Activated CD4-positive, alpha-beta T cell treated with anti-CD3 and anti-CD28 coated beads for 36 hours (primary cell): ENCODE measurements at regions not wholly inside any gene's neighbourhood (a gene's known extent, or its start where the extent isn't known, plus 50 kb on each side); places are given as distances from the start of the nearest gene placed in this dataset.

ENCODE experiments used
- ATAC-seq: fragments of 200-7000 bp; cut with Tn5 transposase; one replicate; pipeline ENCODE4 v1.10.0; 2021; ENCODE audit warnings: mild to moderate bottlenecking, moderate library complexity
- CTCF ChIA-PET: fragments of 350-600 bp; sonication (Branson Sonifier 250); formaldehyde crosslinking; loops from one replicate; lab custom pipeline; 2021; ENCODE audit warnings: antibody characterized with exemption; lab: Charles Lee
- POLR2A ChIA-PET: fragments of 350-600 bp; sonication (Branson Sonifier 250); formaldehyde crosslinking; loops from one replicate; lab custom pipeline; 2021; ENCODE audit warnings: antibody characterized with exemption, inconsistent platforms; lab: Charles Lee
- DNase-seq: peaks from one replicate; pipeline ENCODE4 v3.0.0-alpha.2; 2020
- H3K27ac Mint-ChIP-seq: one replicate; pipeline ENCODE4 v1.8.0; 2021; ENCODE audit warnings: mixed read lengths
- H3K27me3 Mint-ChIP-seq: one replicate; pipeline ENCODE4 v1.8.0; 2021; ENCODE audit warnings: mixed read lengths
- H3K36me3 Mint-ChIP-seq: one replicate; pipeline ENCODE4 v1.8.0; 2021; ENCODE audit warnings: low read depth, mixed read lengths
- H3K4me1 Mint-ChIP-seq: one replicate; pipeline ENCODE4 v1.8.0; 2021; ENCODE audit warnings: mixed read lengths
- H3K4me3 Mint-ChIP-seq: one replicate; pipeline ENCODE4 v1.8.0; 2021; ENCODE audit warnings: mild to moderate bottlenecking, moderate library complexity, mixed read lengths
- H3K9me3 Mint-ChIP-seq: one replicate; pipeline ENCODE4 v1.8.0; 2021; ENCODE audit warnings: low read depth, mixed read lengths
- intact Hi-C, 2 experiments: fragments of 100-400 bp; cut with DNase I in 1 of 2; cut with micrococcal nuclease in 1 of 2; formaldehyde crosslinking; loops; one replicate each; pipeline versions ENCODE4 v1.14.2 to v1.15.1; 2022 to 2024; cut with DNase I, micrococcal nuclease

DNA sequence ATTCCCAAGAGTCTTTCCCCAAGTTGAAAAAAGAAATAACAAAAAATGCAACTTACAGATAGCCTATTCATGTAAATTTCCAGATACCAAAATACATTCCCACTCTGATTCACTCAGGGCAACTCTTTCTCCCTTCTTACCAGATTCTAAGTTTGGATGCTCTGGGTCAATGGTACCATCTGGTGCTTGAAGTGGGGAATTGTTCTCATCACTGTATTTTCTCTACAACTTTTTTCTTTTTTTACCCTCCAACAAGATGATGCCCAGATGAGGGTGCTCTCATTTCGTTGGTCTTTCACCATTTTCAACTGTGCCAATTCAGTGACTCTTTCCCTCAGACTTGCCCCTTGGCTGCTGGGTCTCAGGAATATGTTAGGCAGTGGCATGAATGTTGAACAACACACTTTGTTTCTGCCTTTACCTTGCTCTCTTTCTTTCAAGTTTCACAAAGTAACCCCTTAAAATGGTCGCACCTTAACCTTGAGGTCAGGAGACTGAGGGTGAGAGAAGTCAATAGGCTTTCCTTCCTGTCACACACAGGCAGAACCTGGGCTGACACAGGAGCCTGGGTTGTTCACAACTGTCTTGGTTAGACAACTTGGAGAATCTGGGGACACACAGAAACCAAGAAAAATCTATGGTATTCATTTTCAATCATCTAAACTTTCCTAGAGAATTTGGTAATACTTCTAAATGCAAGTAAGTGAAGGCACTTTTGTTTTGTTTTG, 330.7 kb upstream of the SLCO3A1 start:
- POLR2A ChIA-PET = no interaction called here
- Mint-ChIP-seq H3K36me3 (no peaks in the 10 kb centered on the region), H3K27me3 (peaks cover 6% of the 10 kb centered on the region), H3K4me1 (peaks cover 5% of the 10 kb centered on the region), H3K27ac (no peak overlapping the region), H3K4me3 (no peak overlapping the region), H3K9me3 (no peaks in the 10 kb centered on the region)
- no peak for DNase-seq
- CTCF ChIA-PET = no interaction called here
- ATAC-seq = no peak
- intact Hi-C loops = loop anchor here (1.0 to 10.0 kb wide), 2 partner anchors 218 to 219 kb away; no protein-coding TSS in a partner anchor

GRCh38 chr15:91523596-91523995, 329.9 kb upstream of the SLCO3A1 start:
- Mint-ChIP-seq H3K4me3 (no peak overlapping the region), H3K27me3 (peaks cover 6% of the 10 kb centered on the region), H3K36me3 (no peaks in the 10 kb centered on the region), H3K4me1 (peaks cover 5% of the 10 kb centered on the region), H3K27ac (no peak overlapping the region), H3K9me3 (no peaks in the 10 kb centered on the region)
- intact Hi-C loops = loop anchor here in 1 of 2 experiments (10.0 kb wide), 1 partner anchor 219 kb away; no protein-coding TSS in a partner anchor
- DNase-seq = no peak
- POLR2A ChIA-PET = no interaction called here
- CTCF ChIA-PET = no interaction called here
- no peak for ATAC-seq

DNA sequence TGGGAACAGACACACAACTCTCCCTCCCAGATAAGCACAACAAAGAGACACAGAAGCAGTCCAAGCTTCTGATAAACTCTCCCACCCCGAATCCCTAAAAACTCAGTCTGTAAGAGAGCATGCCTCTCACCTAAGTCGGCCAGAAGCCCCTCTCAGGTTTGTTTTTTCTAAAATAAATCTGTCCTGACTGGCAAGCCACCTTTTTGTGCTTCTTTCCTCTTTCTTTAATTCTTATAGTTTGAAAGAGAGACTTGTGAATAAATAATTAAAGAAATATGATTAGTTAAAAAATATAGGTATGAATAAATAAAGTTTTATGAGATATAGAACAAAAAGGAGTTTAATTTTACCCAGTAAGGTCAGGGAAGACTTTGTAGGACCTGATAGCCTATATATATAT, 329.0 kb upstream of the SLCO3A1 start:
- no peak for DNase-seq
- Mint-ChIP-seq H3K4me1 (peaks cover 8% of the 10 kb centered on the region), H3K27me3 (peaks cover 8% of the 10 kb centered on the region), H3K36me3 (no peaks in the 10 kb centered on the region), H3K9me3 (no peaks in the 10 kb centered on the region), H3K4me3 (no peak overlapping the region), H3K27ac (no peak overlapping the region)
- no peak for ATAC-seq
- ChIA-PET POLR2A (no interaction called here), CTCF (interaction anchor here (0.5 to 1.0 kb wide), 2 partner anchors 277 to 299 kb away, joined by 3 to 4 read pairs; no protein-coding TSS in a partner anchor)
- intact Hi-C loops = loop anchor here in 1 of 2 experiments (10.0 kb wide), 1 partner anchor 220 kb away; no protein-coding TSS in a partner anchor

GRCh38 chr15:91525751-91526150, 327.8 kb upstream of the SLCO3A1 start:
- DNase-seq (no peak), ATAC-seq (no peak)
- intact Hi-C loops = loop anchor here in 1 of 2 experiments (10.0 kb wide), 1 partner anchor 221 kb away; no protein-coding TSS in a partner anchor
- CTCF ChIA-PET = interaction anchor here (1.0 kb wide), 1 partner anchor 278 kb away, joined by 3 read pairs; no protein-coding TSS in a partner anchor
- peaks cover 10% of the 10 kb centered on the region for H3K27me3 Mint-ChIP-seq
- POLR2A ChIA-PET = no interaction called here
- H3K4me3 Mint-ChIP-seq = no peak overlapping the region
- no peaks in the 10 kb centered on the region for H3K36me3 Mint-ChIP-seq
- no peaks in the 10 kb centered on the region for H3K9me3 Mint-ChIP-seq
- H3K27ac Mint-ChIP-seq = no peak overlapping the region
- peaks cover 9% of the 10 kb centered on the region for H3K4me1 Mint-ChIP-seq

GRCh38 chr15:91526424-91526823, 327.1 kb upstream of the SLCO3A1 start:
- no peak for ATAC-seq
- peaks cover 10% of the 10 kb centered on the region for H3K27me3 Mint-ChIP-seq
- no peak overlapping the region for H3K4me3 Mint-ChIP-seq
- ChIA-PET POLR2A (no interaction called here), CTCF (interaction anchor here (1.0 kb wide), 1 partner anchor 228 kb away, joined by 3 read pairs; no protein-coding TSS in a partner anchor)
- no peaks in the 10 kb centered on the region for H3K36me3 Mint-ChIP-seq
- DNase-seq = no peak
- H3K9me3 Mint-ChIP-seq = no peaks in the 10 kb centered on the region
- peaks cover 9% of the 10 kb centered on the region for H3K4me1 Mint-ChIP-seq
- intact Hi-C loops = loop anchor here in 1 of 2 experiments (10.0 kb wide), 1 partner anchor 222 kb away; no protein-coding TSS in a partner anchor
- H3K27ac Mint-ChIP-seq = no peak overlapping the region

- intact Hi-C loops = loop anchor here in 1 of 2 experiments (10.0 kb wide), 1 partner anchor 224 kb away; no protein-coding TSS in a partner anchor
- Mint-ChIP-seq H3K36me3 (no peaks in the 10 kb centered on the region), H3K4me3 (no peak overlapping the region), H3K27me3 (peaks cover 10% of the 10 kb centered on the region), H3K27ac (no peak overlapping the region), H3K9me3 (no peaks in the 10 kb centered on the region), H3K4me1 (peaks cover 9% of the 10 kb centered on the region)
- ChIA-PET POLR2A (no interaction called here), CTCF (interaction anchor here (0.6 kb wide), 1 partner anchor 1853 kb away, joined by 3 read pairs; no protein-coding TSS in a partner anchor)
- DNase-seq (no peak), ATAC-seq (no peak)
Observed at GRCh38 chr15:91528801-91529200, 324.7 kb upstream of the SLCO3A1 start.

DNA sequence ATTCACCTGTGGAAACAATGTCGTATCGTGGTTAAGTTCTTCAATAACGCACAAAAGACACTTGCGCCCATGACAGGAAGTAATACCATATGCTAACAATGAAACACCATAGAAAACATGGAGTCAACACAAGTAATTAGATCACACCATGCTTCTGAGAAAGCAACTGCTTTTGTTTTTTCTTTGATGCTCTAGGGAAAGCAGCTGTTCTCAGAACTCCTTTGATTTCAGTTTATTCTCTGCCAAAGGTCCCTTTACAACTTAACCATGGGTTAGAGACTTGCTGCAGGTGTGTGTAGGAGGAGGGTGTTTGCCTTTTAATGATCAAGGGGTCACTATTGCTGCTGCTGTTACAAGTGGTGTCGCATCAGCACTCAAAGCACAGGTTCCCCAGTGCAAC, 324.0 kb upstream of the SLCO3A1 start:
- peaks cover 4% of the 10 kb centered on the region for H3K4me1 Mint-ChIP-seq
- ChIA-PET CTCF (interaction anchor here (0.6 to 0.8 kb wide), 2 partner anchors 144 to 166 kb away, joined by 3 read pairs; no protein-coding TSS in a partner anchor), POLR2A (no interaction called here)
- H3K27me3 Mint-ChIP-seq = peaks cover 10% of the 10 kb centered on the region
- H3K27ac Mint-ChIP-seq = no peak overlapping the region
- DNase-seq (no peak), ATAC-seq (no peak)
- H3K4me3 Mint-ChIP-seq = no peak overlapping the region
- H3K9me3 Mint-ChIP-seq = no peaks in the 10 kb centered on the region
- intact Hi-C loops = loop anchor here in 1 of 2 experiments (10.0 kb wide), 1 partner anchor 225 kb away; no protein-coding TSS in a partner anchor
- no peaks in the 10 kb centered on the region for H3K36me3 Mint-ChIP-seq

GRCh38 chr15:91530279-91530678, 323.2 kb upstream of the SLCO3A1 start:
- peaks cover 10% of the 10 kb centered on the region for H3K27me3 Mint-ChIP-seq
- H3K9me3 Mint-ChIP-seq = no peaks in the 10 kb centered on the region
- H3K4me3 Mint-ChIP-seq = no peak overlapping the region
- ChIA-PET POLR2A (no interaction called here), CTCF (interaction anchor here (0.8 kb wide), 1 partner anchor 143 kb away, joined by 3 read pairs; no protein-coding TSS in a partner anchor)
- DNase-seq = no peak
- intact Hi-C loops = no loop called here
- peaks cover 4% of the 10 kb centered on the region for H3K4me1 Mint-ChIP-seq
- H3K27ac Mint-ChIP-seq = no peak overlapping the region
- no peaks in the 10 kb centered on the region for H3K36me3 Mint-ChIP-seq
- ATAC-seq = no peak

DNA sequence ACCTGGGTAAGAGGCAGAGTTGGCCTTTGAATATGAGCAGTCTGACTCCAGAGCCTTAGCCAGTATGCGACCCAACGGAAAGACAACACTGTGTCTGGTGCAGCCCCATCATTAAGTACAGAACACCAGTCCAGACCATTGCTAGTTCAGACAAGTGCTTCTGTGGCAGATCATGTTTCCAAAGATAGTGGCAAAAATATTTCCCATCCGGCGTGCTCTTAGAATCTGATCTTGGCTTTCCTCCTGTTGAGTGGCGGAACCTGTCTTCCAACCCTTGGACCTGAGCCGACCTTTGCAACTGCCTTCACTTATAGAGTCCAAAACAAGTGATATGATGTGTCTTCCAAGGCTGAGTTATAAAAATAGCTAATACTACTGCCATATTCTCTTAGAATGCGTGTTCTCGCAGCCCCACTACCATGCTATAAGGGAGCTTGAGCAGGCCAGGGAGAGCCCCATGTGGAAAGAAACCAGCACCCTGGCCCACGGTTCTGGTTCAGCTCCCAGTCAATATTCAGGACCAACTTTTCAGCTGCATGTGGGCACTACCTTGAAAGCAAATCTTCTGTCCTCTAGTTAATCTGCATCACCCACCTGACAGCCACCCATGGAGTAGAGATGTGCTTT, 322.4 kb upstream of the SLCO3A1 start:
- POLR2A ChIA-PET = no interaction called here
- peaks cover 10% of the 10 kb centered on the region for H3K27me3 Mint-ChIP-seq
- no peak for ATAC-seq

GRCh38 chr15:91534235-91534634, 319.3 kb upstream of the SLCO3A1 start:
- no peak for ATAC-seq
- Mint-ChIP-seq H3K9me3 (no peaks in the 10 kb centered on the region), H3K4me1 (peaks cover 3% of the 10 kb centered on the region), H3K4me3 (no peak overlapping the region), H3K36me3 (no peaks in the 10 kb centered on the region), H3K27ac (no peak overlapping the region), H3K27me3 (peaks cover 2% of the 10 kb centered on the region)
- DNase-seq = no peak
- ChIA-PET POLR2A (no interaction called here), CTCF (interaction anchor here (2.2 kb wide), 1 partner anchor 16 kb away, joined by 4 read pairs; no protein-coding TSS in a partner anchor)
- intact Hi-C loops = no loop called here

More for the DNA sequence above, 322.4 kb upstream of the SLCO3A1 start:
- DNase-seq = no peak
- H3K4me3 Mint-ChIP-seq = no peak overlapping the region
- intact Hi-C loops = no loop called here
- CTCF ChIA-PET = no interaction called here
- H3K36me3 Mint-ChIP-seq = no peaks in the 10 kb centered on the region
- H3K4me1 Mint-ChIP-seq = peaks cover 4% of the 10 kb centered on the region
- no peaks in the 10 kb centered on the region for H3K9me3 Mint-ChIP-seq
- H3K27ac Mint-ChIP-seq = no peak overlapping the region

DNA sequence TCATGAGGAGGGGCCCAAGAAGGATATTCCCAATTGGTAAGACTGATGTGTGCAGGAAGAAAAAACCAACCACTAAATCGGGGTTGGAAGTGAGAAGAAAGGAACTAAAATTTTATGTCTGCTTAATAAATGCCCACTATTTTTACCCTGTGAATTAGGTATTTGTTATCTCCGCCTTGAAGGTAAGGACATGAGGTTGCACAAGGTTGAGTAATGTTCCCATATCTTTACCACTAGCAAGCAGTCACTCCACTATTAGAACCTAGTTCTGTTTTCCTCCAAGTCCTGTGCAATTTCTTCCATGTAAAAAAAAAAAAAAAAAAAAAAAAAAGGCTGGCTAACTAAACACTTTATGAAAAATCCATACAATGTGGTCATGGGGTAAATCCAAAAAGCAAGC, 318.5 kb upstream of the SLCO3A1 start:
- Mint-ChIP-seq H3K36me3 (no peaks in the 10 kb centered on the region), H3K27me3 (peaks cover 1% of the 10 kb centered on the region), H3K27ac (no peak overlapping the region), H3K4me1 (no peaks in the 10 kb centered on the region), H3K4me3 (no peak overlapping the region), H3K9me3 (no peaks in the 10 kb centered on the region)
- intact Hi-C loops = no loop called here
- CTCF ChIA-PET = interaction anchor here (0.6 to 2.2 kb wide), 3 partner anchors 17 to 417 kb away, joined by 3 to 4 read pairs (median 3); no protein-coding TSS in a partner anchor
- ATAC-seq = no peak
- DNase-seq = no peak
- POLR2A ChIA-PET = no interaction called here
